GM18951 (cell line): ENCODE measurements at regions not wholly inside any gene's neighbourhood (a gene's known extent, or its start where the extent isn't known, plus 50 kb on each side); places are given as distances from the start of the nearest gene placed in this dataset.
"Not testable (repeated sequence)": the region's sequence is repeated elsewhere in the genome, so short reads cannot be mapped to it uniquely, and the experiment has no call there.

Experiments
- POLR2A ChIP-seq: IDR thresholded peaks from 4 replicates; pipeline ENCODE4 v1.6.1; 2011; ENCODE audit warnings: mild to moderate bottlenecking; ENCODE audit not compliant: insufficient read length, insufficient read depth; ENCODE audit errors: extremely low read depth
- in situ Hi-C: fragments of 300-500 bp; cut with MboI; formaldehyde crosslinking; loops from one replicate; pipeline ENCODE4 v1.12.0; 2022; ENCODE audit warnings: low sequenced_read_pairs, mixed read lengths, inconsistent platforms; ENCODE audit not compliant: unreplicated experiment

DNA sequence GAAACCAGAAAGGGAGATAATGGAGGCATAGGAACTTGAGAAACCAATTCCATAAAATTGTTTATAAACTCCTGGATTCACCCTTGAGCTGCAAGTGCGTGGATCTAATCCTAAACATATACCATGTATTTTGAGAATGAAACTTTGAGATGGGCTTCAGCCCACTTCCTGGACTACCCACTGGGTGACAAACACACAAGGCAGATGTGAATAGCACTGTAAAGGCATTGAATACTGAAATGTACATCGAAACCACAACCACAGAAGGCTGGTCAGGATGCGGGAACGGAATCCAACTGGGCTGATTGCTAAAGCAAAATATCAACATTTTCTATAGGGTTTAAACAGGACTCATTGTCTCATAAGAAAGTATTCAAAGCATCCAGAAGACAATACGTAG, 228.5 kb upstream of the ZEB2 start:
- no peak for TF ChIP-seq POLR2A
- in situ Hi-C loops, result no loop called here

DNA sequence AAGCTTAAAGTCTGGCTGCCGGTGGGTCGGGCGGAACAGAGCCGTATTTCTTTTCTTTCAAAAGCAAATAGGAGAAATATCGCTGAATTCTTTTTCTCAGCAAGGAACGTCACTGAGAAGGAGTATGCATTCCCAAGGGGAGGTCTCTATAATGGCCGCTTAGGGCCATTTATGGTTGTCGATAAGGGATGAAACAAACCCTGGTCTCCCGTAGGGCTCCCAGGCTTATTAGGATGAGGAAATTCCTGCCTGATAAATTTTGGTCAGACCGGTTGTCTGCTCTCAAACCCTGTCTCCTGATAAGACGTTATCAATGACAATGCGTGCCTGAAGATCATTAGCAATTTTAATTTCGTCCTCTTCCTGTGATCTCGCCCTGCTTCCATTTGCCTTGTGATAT, 227.7 kb upstream of the ZEB2 start:
- no peak for TF ChIP-seq POLR2A
- in situ Hi-C loops, result no loop called here

DNA sequence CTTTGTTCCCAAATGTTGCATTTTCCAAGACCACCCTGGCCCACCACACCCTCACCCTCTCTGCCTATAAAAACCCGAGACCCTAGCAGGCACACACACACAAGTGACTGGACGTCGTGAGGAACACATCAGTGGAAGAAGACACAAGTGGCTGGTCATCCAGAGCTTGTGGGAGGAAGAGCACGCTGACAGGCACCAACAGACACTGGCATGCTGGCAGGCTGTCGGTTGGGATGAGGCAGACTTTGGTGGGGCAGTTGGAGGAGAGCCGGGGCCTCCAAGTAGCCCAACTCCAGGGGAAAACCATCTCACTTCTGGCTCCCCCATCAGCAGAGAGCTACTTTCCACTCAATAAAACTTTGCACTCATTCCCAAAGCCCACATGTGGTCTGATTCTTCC, 225.5 kb upstream of the ZEB2 start:
- in situ Hi-C loops, result no loop called here
- no peak for TF ChIP-seq POLR2A

DNA sequence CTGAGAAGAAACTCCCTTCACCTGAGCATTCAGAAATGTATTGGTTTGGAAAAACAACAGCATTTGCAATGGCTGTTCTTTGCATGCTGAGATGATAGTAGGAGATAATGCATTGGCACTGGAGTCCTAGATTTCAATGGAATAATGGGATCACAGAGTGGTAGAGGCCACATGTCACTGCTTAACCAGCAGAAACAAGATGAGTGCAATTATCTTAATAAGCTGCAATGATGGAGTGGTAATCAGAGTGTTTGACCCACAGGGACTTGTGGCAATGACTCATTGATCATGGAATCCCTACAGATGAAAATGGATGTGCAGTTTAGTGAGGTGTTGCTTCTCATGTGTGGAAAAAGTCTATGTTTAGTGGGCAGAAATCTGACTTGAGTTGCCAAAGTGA, 218.8 kb upstream of the ZEB2 start:
- in situ Hi-C loops, result no loop called here
- no peak for TF ChIP-seq POLR2A

DNA sequence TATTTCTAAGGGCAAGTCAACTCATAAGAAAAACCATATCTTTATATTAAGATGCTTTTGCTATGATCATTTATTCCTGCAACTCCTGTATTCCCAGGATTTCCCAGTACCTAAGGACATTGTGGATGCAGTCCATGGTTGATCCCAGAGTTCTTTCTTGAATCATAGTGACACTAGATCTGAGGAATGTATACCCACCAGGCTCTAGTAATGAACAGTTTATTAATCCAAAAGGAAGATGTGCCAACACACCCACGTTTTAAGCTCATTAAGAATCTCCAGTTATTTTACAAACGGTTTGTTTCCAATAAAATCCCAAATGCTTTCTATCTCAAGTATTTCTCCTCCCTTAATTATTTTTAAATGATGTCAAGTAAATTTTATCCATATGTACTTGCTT, 210.8 kb upstream of the ZEB2 start:
- no peak for TF ChIP-seq POLR2A
- in situ Hi-C loops, result no loop called here

DNA sequence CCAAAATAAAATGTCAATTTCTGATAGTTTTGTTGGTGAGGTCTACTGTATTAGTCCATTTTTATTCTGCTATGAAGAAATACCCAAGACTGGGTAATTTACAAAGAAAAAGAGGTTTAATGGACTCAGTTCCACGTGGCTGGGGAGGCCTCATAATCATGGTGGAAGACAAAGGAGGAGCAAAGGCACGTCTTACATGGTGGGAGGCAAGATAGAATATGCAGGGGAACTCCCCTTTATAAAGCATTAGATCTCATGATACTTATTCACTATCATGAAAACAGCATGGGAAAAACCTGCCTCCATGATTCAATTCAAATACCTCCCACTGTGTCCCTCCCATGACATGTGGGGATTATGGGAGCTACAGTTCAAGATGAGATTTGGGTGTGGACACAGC, 204.5 kb upstream of the ZEB2 start:
- in situ Hi-C loops, result not testable (repeated sequence)

DNA sequence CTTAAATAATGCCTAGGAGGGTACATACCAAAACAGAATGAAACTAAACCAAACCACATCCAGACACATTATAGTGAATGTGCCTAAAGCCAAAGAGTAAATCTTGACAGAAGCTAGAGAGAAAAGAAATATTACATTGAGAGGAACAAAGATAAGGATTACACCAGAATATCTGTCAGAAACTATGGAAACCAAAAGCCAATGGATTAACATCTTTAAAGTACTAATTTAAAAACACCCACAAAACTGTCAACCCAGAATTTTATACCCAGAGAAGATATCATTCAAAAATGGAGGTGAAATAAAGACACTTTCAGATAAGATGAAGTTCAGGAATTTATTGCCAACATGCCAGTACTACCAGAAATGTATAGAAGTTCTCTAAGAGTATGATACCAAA, 198.5 kb upstream of the ZEB2 start:
- TF ChIP-seq POLR2A, result no peak
- in situ Hi-C loops, result no loop called here

GRCh38 chr2:144715992-144716391, 196.1 kb upstream of the ZEB2 start:
- in situ Hi-C loops, result no loop called here
- TF ChIP-seq POLR2A, result no peak

DNA sequence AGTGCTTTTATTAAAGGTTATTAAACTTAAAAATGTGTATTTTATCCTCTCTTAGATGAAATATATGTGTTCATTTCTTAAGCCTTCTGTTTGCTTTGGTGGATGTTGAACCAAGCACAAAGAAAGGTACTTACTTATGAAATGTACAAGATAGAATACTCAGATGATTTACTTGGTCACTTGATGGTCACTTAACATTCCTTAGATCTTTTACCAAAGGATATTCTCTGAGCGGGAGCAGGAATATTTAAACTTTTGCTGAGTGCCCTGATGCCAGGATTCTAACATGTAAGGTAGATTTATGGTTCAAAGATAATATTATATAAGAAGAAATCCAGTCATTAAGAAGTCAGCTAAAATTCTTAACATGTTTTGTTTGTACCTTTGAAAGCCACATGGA, 193.5 kb upstream of the ZEB2 start:
- in situ Hi-C loops, result no loop called here
- no peak for TF ChIP-seq POLR2A

DNA sequence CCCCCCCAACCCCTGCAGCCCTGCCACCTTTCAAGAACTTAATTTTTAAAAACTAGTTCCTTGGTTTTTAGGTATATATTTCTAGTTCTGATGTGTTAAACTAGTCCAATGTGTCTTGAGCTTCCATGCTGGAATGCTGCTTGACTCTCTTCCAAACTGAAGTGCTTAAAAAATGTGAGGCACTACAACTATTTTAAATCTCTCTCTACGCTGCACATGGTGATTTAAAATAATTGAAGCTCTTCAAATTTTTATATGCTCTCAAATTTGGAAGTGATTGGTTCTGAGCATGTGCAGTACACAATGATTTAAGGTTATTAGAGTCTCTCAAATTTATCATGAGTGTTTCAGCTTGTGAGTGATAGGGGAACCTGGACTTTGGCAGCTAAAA, 192.6 kb upstream of the ZEB2 start:
- in situ Hi-C loops, result no loop called here
- no peak for TF ChIP-seq POLR2A

- TF ChIP-seq POLR2A, result no peak
- in situ Hi-C loops, result no loop called here
These were observed 192.0 kb upstream of the ZEB2 start for GRCh38 chr2:144711630-144712549.

- TF ChIP-seq POLR2A, result no peak
- in situ Hi-C loops, result no loop called here
These were observed 191.2 kb upstream of the ZEB2 start for GRCh38 chr2:144711084-144711483.

GRCh38 chr2:144708626-144709025, 188.7 kb upstream of the ZEB2 start:
- in situ Hi-C loops, result no loop called here
- no peak for TF ChIP-seq POLR2A

DNA sequence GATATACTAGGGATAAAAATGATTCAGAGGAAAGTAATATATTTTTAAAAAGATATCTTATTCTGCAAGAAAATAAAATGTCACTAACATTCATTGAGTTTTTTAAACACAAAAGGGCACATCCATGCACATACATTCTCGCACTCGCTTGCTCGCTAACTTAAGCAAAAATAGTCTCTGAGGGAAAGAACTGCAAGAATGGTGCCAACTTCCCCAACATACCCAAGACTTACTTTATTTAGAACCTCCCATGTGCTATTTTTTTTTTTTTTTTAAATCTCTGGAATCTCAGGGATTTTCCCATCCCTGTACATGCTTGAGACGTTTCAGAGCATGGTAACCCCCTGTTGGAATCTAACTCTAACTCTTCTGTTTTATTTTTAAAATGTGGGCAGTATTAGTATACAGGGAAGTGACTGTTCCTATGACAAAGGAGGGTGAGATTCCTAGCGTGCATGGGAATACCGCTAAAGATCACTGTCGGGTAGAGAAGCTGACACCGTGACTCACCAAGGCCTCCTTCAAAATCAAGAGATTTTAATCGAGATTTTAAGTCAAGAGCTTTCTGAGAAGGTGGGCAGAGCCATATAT, 187.9 kb upstream of the ZEB2 start:
- no peak for TF ChIP-seq POLR2A
- in situ Hi-C loops, result no loop called here
